ENCODE measurements at regions not wholly inside any gene's neighbourhood (a gene's known extent, or its start where the extent isn't known, plus 50 kb on each side); places are given as distances from the start of the nearest gene placed in this dataset.

DNA sequence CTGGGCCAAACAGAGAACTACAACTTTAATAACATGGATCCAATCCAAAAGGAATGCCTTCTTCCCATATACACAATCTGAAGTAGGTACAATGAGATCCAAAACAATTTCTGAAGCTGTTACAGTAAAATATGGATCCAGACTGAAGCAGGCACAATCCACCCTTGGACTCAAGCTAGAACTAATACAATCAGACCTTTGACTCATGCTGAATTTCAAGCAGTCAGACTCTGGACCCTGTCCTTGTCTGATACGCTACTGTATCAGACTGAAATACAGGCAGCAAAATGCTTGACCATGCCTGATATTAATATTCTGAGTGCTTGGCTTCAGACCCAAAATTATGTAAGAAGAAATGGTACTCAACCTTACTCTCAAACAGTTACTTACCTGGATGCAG is 57.0 kb upstream of the RBMY1B start:
- Histone ChIP-seq H3K4me1 (no peaks in the 10 kb centered on the region), H3K9me3 (no peaks in the 10 kb centered on the region), H3K27me3 (no peaks in the 10 kb centered on the region), H3K36me3 (no peaks in the 10 kb centered on the region), H3K27ac (no peak overlapping the region), H3K4me3 (no peak overlapping the region)
- TF ChIP-seq, protein P1, sequence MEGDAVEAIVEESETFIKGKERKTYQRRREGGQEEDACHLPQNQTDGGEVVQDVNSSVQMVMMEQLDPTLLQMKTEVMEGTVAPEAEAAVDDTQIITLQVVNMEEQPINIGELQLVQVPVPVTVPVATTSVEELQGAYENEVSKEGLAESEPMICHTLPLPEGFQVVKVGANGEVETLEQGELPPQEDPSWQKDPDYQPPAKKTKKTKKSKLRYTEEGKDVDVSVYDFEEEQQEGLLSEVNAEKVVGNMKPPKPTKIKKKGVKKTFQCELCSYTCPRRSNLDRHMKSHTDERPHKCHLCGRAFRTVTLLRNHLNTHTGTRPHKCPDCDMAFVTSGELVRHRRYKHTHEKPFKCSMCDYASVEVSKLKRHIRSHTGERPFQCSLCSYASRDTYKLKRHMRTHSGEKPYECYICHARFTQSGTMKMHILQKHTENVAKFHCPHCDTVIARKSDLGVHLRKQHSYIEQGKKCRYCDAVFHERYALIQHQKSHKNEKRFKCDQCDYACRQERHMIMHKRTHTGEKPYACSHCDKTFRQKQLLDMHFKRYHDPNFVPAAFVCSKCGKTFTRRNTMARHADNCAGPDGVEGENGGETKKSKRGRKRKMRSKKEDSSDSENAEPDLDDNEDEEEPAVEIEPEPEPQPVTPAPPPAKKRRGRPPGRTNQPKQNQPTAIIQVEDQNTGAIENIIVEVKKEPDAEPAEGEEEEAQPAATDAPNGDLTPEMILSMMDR (IDR thresholded peaks at IDR 0.05), result no peak
- WGBS, 2 donors, result 82 to 92% methylated on average over 1 of the region's 1 CpG
- intact Hi-C loops (cut with DNase I), result no loop called here
- ATAC-seq (no peak), DNase-seq (no peak)

DNA sequence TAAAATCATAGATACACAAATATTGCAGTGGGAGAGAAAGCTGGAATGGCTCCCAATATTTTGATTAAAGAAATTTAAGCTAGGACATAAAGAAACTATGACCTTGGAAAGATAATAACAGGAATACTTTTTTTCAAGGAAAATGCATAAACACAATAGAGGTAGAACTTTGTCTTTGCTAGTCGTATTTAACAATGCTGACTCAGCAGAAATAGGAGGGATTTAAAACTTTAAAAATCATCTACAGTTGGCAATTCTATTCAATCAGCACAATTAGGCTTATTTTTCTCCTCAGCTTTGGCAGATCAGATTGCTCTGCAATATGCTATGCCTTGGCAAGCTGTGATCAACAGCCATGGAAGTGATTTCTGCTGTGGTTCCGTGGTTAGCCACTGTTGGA is 51.5 kb upstream of the RBMY1B start:
- WGBS, 2 donors, result 69 to 74% methylated on average over 2 of the region's 2 CpGs
- ATAC-seq (no peak), DNase-seq (no peak)
- no peaks in the 10 kb centered on the region for H3K36me3 ChIP-seq
- H3K4me1 ChIP-seq, result no peaks in the 10 kb centered on the region
- TF ChIP-seq, protein P1 (IDR thresholded peaks at IDR 0.05), result no peak
- H3K27me3 ChIP-seq, result no peaks in the 10 kb centered on the region
- intact Hi-C loops (cut with DNase I), result no loop called here
- no peaks in the 10 kb centered on the region for H3K9me3 ChIP-seq
- H3K4me3 ChIP-seq, result no peak overlapping the region
- no peak overlapping the region for H3K27ac ChIP-seq
